MM.1S (cell line): ENCODE measurements at regions not wholly inside any gene's neighbourhood (a gene's known extent, or its start where the extent isn't known, plus 50 kb on each side); places are given as distances from the start of the nearest gene placed in this dataset.

Experiments used
- CTCF ChIP-seq: fragments of 300-600 bp; sonication (generic); IDR thresholded peaks from 2 replicates; pipeline ENCODE4 v1.5.1; 2016; ENCODE audit warnings: antibody characterized with exemption, low read length, mixed read lengths
- EZH2 ChIP-seq: fragments of 300-600 bp; sonication (generic); optimal IDR thresholded peaks from 2 replicates; pipeline ENCODE3; 2017; ENCODE audit warnings: low read depth, mild to moderate bottlenecking, antibody characterized with exemption, low read length, mixed read lengths

- TF ChIP-seq CTCF = no peak
- no peak for TF ChIP-seq EZH2
Measured at GRCh38 chr3:106239195-106239697, 370.4 kb upstream of the CBLB start.
